Endodermal cell (in vitro differentiated cells): ENCODE measurements at regions not wholly inside any gene's neighbourhood (a gene's known extent, or its start where the extent isn't known, plus 50 kb on each side); places are given as distances from the start of the nearest gene placed in this dataset.

ENCODE experiments used
- DNase-seq: peaks from one replicate; pipeline ENCODE4 v3.0.0-alpha.2; 2017
- H3K27ac ChIP-seq: 2 replicates; pipeline ENCODE4 v1.5.1; 2013; ENCODE audit warnings: mild to moderate bottlenecking, low read depth, low read length, moderate library complexity
- H3K27me3 ChIP-seq: 2 replicates; pipeline ENCODE4 v1.6.1; 2013; ENCODE audit warnings: mild to moderate bottlenecking, low read length, moderate library complexity; ENCODE audit not compliant: insufficient read depth, control insufficient read depth, poor library complexity, severe bottlenecking
- H3K36me3 ChIP-seq: 2 replicates; pipeline ENCODE4 v1.7.0; 2013; ENCODE audit warnings: mild to moderate bottlenecking, low read length, moderate library complexity; ENCODE audit not compliant: control insufficient read depth, insufficient read depth
- H3K4me1 ChIP-seq: one replicate; pipeline ENCODE4 v1.7.0; 2013; ENCODE audit warnings: low read length; ENCODE audit not compliant: control insufficient read depth, insufficient read depth
- H3K4me3 ChIP-seq: 2 replicates; pipeline ENCODE4 v1.5.1; 2013; ENCODE audit warnings: mild to moderate bottlenecking, low read length, moderate library complexity
- H3K9ac ChIP-seq: 2 replicates; pipeline ENCODE4 v1.6.1; 2013; ENCODE audit warnings: mild to moderate bottlenecking, low read length, moderate library complexity; ENCODE audit not compliant: poor library complexity, severe bottlenecking; ENCODE audit errors: extremely low read depth
- H3K9me3 ChIP-seq: 2 replicates; pipeline ENCODE4 v1.6.1; 2013; ENCODE audit warnings: mild to moderate bottlenecking, low read length, moderate library complexity; ENCODE audit not compliant: control insufficient read depth
- H3K27ac Mint-ChIP-seq: 2 replicates; pipeline ENCODE4 v1.8.0; 2020; ENCODE audit warnings: mixed read lengths
- H3K27me3 Mint-ChIP-seq: 2 replicates; pipeline ENCODE4 v1.8.0; 2021; ENCODE audit warnings: mild to moderate bottlenecking, mixed read lengths; ENCODE audit not compliant: insufficient read depth
- H3K36me3 Mint-ChIP-seq: 2 replicates; pipeline ENCODE4 v1.8.0; 2020; ENCODE audit warnings: low read depth, mixed read lengths
- H3K4me1 Mint-ChIP-seq: 2 replicates; pipeline ENCODE4 v1.8.0; 2020; ENCODE audit warnings: mixed read lengths
- H3K4me3 Mint-ChIP-seq: 2 replicates; pipeline ENCODE4 v1.8.0; 2020; ENCODE audit warnings: mild to moderate bottlenecking, moderate library complexity, mixed read lengths
- H3K9me3 Mint-ChIP-seq: 2 replicates; pipeline ENCODE4 v1.8.0; 2020; ENCODE audit warnings: mild to moderate bottlenecking, mixed read lengths
- CTCF ChIP-seq: fragments of 200-600 bp; sonication (generic); conservative IDR thresholded peaks from 2 replicates; pipeline ENCODE4 v1.5.0; 2021; ENCODE audit warnings: antibody characterized with exemption, mild to moderate bottlenecking
- WGBS, 2 experiments: methylation state at CpG; one replicate each; pipeline versions ENCODE4 v1.1.5 to v1.1.7; 2013; ENCODE audit warnings: missing lambda C conversion rate in 2 of 2, mixed read lengths in 1 of 2; ENCODE audit not compliant: insufficient coverage in 1 of 2, insufficient read length in 1 of 2; 5-methylcytosine and 5-hydroxymethylcytosine counted together

DNA sequence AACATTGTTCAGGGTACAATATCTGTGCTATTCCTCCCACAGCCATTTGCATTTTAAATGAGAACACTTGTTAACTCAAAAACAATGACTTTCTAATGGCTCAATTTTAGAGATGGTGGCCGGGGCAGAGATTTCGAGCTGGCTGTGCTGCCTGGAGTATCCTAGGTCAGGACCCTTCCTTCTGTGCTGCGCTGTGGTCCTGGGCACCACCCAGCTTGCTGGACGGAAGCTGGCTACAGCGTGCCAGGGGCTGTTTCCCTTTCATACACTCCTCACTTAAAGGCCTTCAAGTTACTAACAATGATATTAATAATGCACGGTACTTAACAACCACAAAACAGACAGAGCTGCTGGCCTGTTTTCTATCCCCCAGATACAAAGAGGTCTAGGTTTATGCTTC, 194.4 kb upstream of the CST7 start:
- Mint-ChIP-seq H3K4me1 (peaks cover 14% of the 10 kb centered on the region), H3K27me3 (peaks cover 4% of the 10 kb centered on the region), H3K36me3 (no peaks in the 10 kb centered on the region), H3K4me3 (no peak overlapping the region), H3K27ac (no peak overlapping the region), H3K9me3 (no peaks in the 10 kb centered on the region)
- WGBS, 2 experiments, result 97% methylated on average over 4 to 6 of the region's 6 CpGs
- Histone ChIP-seq H3K9ac (no peak overlapping the region), H3K27ac (no peak overlapping the region), H3K27me3 (no peaks in the 10 kb centered on the region), H3K9me3 (no peaks in the 10 kb centered on the region), H3K4me1 (no peaks in the 10 kb centered on the region), H3K4me3 (no peak overlapping the region), H3K36me3 (no peaks in the 10 kb centered on the region)
- DNase-seq, result peak; percentile 17
- no peak for TF ChIP-seq CTCF

GRCh38 chr20:24755411-24755922, 193.6 kb upstream of the CST7 start:
- no peaks in the 10 kb centered on the region for H3K27me3 ChIP-seq
- no peaks in the 10 kb centered on the region for H3K4me1 ChIP-seq
- H3K27ac Mint-ChIP-seq, result no peak overlapping the region
- peaks cover 5% of the 10 kb centered on the region for H3K9me3 Mint-ChIP-seq
- no peak overlapping the region for H3K9ac ChIP-seq
- peaks cover 14% of the 10 kb centered on the region for H3K4me1 Mint-ChIP-seq
- DNase-seq, result peak; percentile 26
- TF ChIP-seq CTCF, result no peak
- no peaks in the 10 kb centered on the region for H3K36me3 ChIP-seq
- peaks cover 4% of the 10 kb centered on the region for H3K27me3 Mint-ChIP-seq
- no peaks in the 10 kb centered on the region for H3K36me3 Mint-ChIP-seq
- peak overlapping the region; percentile 24 for H3K4me3 Mint-ChIP-seq
- no peak overlapping the region for H3K27ac ChIP-seq
- H3K4me3 ChIP-seq, result peak overlapping the region; percentile 36
- H3K9me3 ChIP-seq, result peaks cover 6% of the 10 kb centered on the region
- 53 to 82% methylated on average over 3 to 4 of the region's 4 CpGs for WGBS, 2 experiments

DNA sequence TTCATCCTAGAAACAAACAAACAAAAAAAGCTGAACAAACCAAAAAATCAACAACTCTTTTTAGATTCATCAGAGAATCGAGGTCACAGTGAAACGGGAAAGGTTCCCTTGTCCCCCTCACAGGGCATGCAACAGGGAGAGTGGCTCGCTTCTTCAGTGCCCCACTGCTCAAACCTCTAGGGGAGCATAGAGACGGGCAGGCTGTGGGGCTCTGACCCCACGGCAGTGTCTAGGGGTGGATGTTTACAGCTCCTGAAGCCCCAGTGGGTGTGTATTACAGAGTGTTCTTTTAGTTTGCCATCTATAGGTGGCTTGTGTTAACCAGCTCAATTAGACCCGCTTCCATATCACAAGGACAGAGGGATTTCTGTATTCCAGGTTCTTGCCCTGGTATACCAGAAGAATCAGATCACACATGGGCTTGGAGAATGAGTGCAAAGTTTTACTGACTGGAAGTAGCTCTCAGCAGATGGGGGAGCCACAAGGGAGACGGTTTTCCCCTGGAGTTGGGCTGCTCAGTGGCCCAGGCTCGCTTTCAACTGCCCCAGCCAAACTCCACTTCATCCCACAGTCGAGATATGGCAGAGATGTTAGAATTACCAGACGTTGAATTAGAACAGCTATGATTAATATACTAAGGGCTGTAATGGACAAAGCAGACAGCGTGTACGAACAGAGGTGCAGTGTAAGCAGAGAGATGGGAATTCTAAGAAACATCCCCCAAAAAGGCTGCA, 192.6 kb upstream of the CST7 start:
- H3K9me3 Mint-ChIP-seq, result peaks cover 11% of the 10 kb centered on the region
- H3K4me3 ChIP-seq, result peak overlapping the region; percentile 36
- peaks cover 14% of the 10 kb centered on the region for H3K4me1 Mint-ChIP-seq
- H3K4me1 ChIP-seq, result no peaks in the 10 kb centered on the region
- no peak overlapping the region for H3K4me3 Mint-ChIP-seq
- H3K27ac ChIP-seq, result no peak overlapping the region
- H3K27me3 ChIP-seq, result no peaks in the 10 kb centered on the region
- peak; percentile 35 for DNase-seq
- no peak overlapping the region for H3K9ac ChIP-seq
- TF ChIP-seq CTCF, result no peak
- H3K36me3 ChIP-seq, result no peaks in the 10 kb centered on the region
- H3K27me3 Mint-ChIP-seq, result peaks cover 2% of the 10 kb centered on the region
- H3K36me3 Mint-ChIP-seq, result no peaks in the 10 kb centered on the region
- no peak overlapping the region for H3K27ac Mint-ChIP-seq
- WGBS, 2 experiments, result 81 to 98% methylated on average over 4 to 12 of the region's 12 CpGs
- H3K9me3 ChIP-seq, result peaks cover 9% of the 10 kb centered on the region
